SK-N-SH treated with all-trans-retinoic acid at 6 μM for 48 hours (cell line): ENCODE measurements at regions not wholly inside any gene's neighbourhood (a gene's known extent, or its start where the extent isn't known, plus 50 kb on each side); places are given as distances from the start of the nearest gene placed in this dataset.
A peak's percentile ranks its signal among the peaks of the same experiment; 100 is the strongest.

Source experiments
- ATAC-seq: fragments of 200-7000 bp; cut with Tn5 transposase; 3 replicates; pipeline ENCODE4 v1.9.1; 2020; ENCODE audit warnings: mild to moderate bottlenecking, moderate library complexity
- ARNTL ChIP-seq: fragments of 450-650 bp; formaldehyde crosslinking; IDR thresholded peaks from 2 replicates; pipeline ENCODE4 v1.5.0; 2020; ENCODE audit warnings: low read depth, mild to moderate bottlenecking, moderate library complexity, borderline replicate concordance
- BACH2 ChIP-seq: fragments of 250-450 bp; sonication (Bioruptor Pico); IDR thresholded peaks from 2 replicates; pipeline ENCODE4 v1.9.0; 2021; ENCODE audit warnings: mild to moderate bottlenecking, borderline replicate concordance
- CSDC2 ChIP-seq: fragments of 250-450 bp; sonication (Bioruptor Pico); IDR thresholded peaks from 2 replicates; pipeline ENCODE4 v1.5.0; 2020; ENCODE audit warnings: mild to moderate bottlenecking, moderate library complexity
- ESRRG ChIP-seq: fragments of 250-450 bp; sonication (Bioruptor Pico); IDR thresholded peaks from 2 replicates; pipeline ENCODE4 v1.6.1; 2021; ENCODE audit warnings: mild to moderate bottlenecking
- GLIS3 ChIP-seq: fragments of 250-450 bp; sonication (Bioruptor Pico); IDR thresholded peaks from 2 replicates; pipeline ENCODE4 v1.5.0; 2020; ENCODE audit warnings: mild to moderate bottlenecking, moderate library complexity
- ISL1 ChIP-seq: fragments of 250-450 bp; sonication (Bioruptor Pico); IDR thresholded peaks from 2 replicates; pipeline ENCODE4 v2.1.2; 2022; ENCODE audit warnings: mild to moderate bottlenecking, moderate library complexity
- OSR1 ChIP-seq: fragments of 250-450 bp; sonication (Bioruptor Pico); IDR thresholded peaks from 2 replicates; pipeline ENCODE4 v1.8.0; 2022; ENCODE audit warnings: moderate library complexity, mild to moderate bottlenecking, inconsistent platforms
- POU6F1 ChIP-seq: fragments of 250-450 bp; sonication (Bioruptor Pico); IDR thresholded peaks from 2 replicates; pipeline ENCODE4 v1.8.0; 2021; ENCODE audit warnings: low read depth, mild to moderate bottlenecking, moderate library complexity, borderline replicate concordance
- RARB ChIP-seq: fragments of 250-450 bp; sonication (Bioruptor Pico); IDR thresholded peaks from 2 replicates; pipeline ENCODE4 v1.8.0; 2021; ENCODE audit warnings: mild to moderate bottlenecking, moderate library complexity
- SNAI2 ChIP-seq: fragments of 250-450 bp; sonication (Bioruptor Pico); IDR thresholded peaks from 2 replicates; pipeline ENCODE4 v1.5.0; 2020; ENCODE audit warnings: mild to moderate bottlenecking, moderate library complexity
- TCF4 ChIP-seq: fragments of 250-450 bp; sonication (Bioruptor Pico); IDR thresholded peaks from 2 replicates; pipeline ENCODE4 v1.8.0; 2021; ENCODE audit warnings: mild to moderate bottlenecking, moderate library complexity, borderline replicate concordance
- TOX ChIP-seq: fragments of 250-450 bp; sonication (Bioruptor Pico); IDR thresholded peaks from 2 replicates; pipeline ENCODE4 v1.8.0; 2021; ENCODE audit warnings: mild to moderate bottlenecking, moderate library complexity, borderline replicate concordance
- ZFP3 ChIP-seq: fragments of 250-450 bp; sonication (Bioruptor Pico); IDR thresholded peaks from 2 replicates; pipeline ENCODE4 v1.5.0; 2020; ENCODE audit warnings: mild to moderate bottlenecking, moderate library complexity
- ZFP30 ChIP-seq: fragments of 450-650 bp; formaldehyde crosslinking; IDR thresholded peaks from 2 replicates; pipeline ENCODE4 v1.5.0; 2022; ENCODE audit warnings: mild to moderate bottlenecking, moderate library complexity
- ZNF565 ChIP-seq: fragments of 450-650 bp; formaldehyde crosslinking; conservative IDR thresholded peaks from 2 replicates; pipeline ENCODE4 v1.5.0; 2020; ENCODE audit warnings: low read depth, mild to moderate bottlenecking, moderate library complexity
- ZNF70 ChIP-seq: fragments of 450-650 bp; formaldehyde crosslinking; IDR thresholded peaks from 2 replicates; pipeline ENCODE4 v1.5.0; 2020; ENCODE audit warnings: mild to moderate bottlenecking, moderate library complexity
- ZNF8 ChIP-seq: fragments of 450-650 bp; formaldehyde crosslinking; IDR thresholded peaks from 2 replicates; pipeline ENCODE4 v1.5.0; 2020; ENCODE audit warnings: mild to moderate bottlenecking, moderate library complexity
- TF ChIP-seq, protein P1 (sequence below): fragments of 250-450 bp; sonication (Bioruptor Pico); IDR thresholded peaks from 2 replicates; pipeline ENCODE4 v1.8.0; 2020; ENCODE audit warnings: mild to moderate bottlenecking, moderate library complexity, borderline replicate concordance
- TF ChIP-seq, protein P2 (sequence below): fragments of 250-450 bp; sonication (Bioruptor Pico); IDR thresholded peaks from 2 replicates; pipeline ENCODE4 v1.5.1; 2020; ENCODE audit warnings: low read depth, mild to moderate bottlenecking, moderate library complexity
- TF ChIP-seq, protein P3 (sequence below): fragments of 250-450 bp; sonication (Bioruptor Pico); IDR thresholded peaks from 2 replicates; pipeline ENCODE4 v1.5.1; 2021; ENCODE audit warnings: mild to moderate bottlenecking, moderate library complexity
- TF ChIP-seq, protein P4 (sequence below): fragments of 250-450 bp; sonication (Bioruptor Pico); IDR thresholded peaks from 2 replicates; pipeline ENCODE4 v1.5.0; 2020; ENCODE audit warnings: mild to moderate bottlenecking, moderate library complexity

GRCh38 chr2:23312996-23313606 is 71.9 kb upstream of the KLHL29 start:
- TF ChIP-seq OSR1 (CRISPR knock-in tag): no peak
- no peak for TF ChIP-seq ZNF70
- TF ChIP-seq TOX (CRISPR knock-in tag): no peak
- TF ChIP-seq, protein P1, sequence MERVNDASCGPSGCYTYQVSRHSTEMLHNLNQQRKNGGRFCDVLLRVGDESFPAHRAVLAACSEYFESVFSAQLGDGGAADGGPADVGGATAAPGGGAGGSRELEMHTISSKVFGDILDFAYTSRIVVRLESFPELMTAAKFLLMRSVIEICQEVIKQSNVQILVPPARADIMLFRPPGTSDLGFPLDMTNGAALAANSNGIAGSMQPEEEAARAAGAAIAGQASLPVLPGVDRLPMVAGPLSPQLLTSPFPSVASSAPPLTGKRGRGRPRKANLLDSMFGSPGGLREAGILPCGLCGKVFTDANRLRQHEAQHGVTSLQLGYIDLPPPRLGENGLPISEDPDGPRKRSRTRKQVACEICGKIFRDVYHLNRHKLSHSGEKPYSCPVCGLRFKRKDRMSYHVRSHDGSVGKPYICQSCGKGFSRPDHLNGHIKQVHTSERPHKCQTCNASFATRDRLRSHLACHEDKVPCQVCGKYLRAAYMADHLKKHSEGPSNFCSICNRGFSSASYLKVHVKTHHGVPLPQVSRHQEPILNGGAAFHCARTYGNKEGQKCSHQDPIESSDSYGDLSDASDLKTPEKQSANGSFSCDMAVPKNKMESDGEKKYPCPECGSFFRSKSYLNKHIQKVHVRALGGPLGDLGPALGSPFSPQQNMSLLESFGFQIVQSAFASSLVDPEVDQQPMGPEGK (CRISPR knock-in tag): no peak
- TF ChIP-seq SNAI2: no peak
- no peak for TF ChIP-seq BACH2 (CRISPR knock-in tag)
- TF ChIP-seq RARB (CRISPR knock-in tag): no peak
- no peak for TF ChIP-seq CSDC2 (CRISPR knock-in tag)
- no peak for TF ChIP-seq POU6F1
- TF ChIP-seq ZNF565: no peak
- no peak for TF ChIP-seq GLIS3 (CRISPR knock-in tag)
- TF ChIP-seq ESRRG: no peak
- TF ChIP-seq, protein P2, sequence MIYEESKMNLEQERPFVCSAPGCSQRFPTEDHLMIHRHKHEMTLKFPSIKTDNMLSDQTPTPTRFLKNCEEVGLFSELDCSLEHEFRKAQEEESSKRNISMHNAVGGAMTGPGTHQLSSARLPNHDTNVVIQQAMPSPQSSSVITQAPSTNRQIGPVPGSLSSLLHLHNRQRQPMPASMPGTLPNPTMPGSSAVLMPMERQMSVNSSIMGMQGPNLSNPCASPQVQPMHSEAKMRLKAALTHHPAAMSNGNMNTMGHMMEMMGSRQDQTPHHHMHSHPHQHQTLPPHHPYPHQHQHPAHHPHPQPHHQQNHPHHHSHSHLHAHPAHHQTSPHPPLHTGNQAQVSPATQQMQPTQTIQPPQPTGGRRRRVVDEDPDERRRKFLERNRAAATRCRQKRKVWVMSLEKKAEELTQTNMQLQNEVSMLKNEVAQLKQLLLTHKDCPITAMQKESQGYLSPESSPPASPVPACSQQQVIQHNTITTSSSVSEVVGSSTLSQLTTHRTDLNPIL: no peak
- TF ChIP-seq, protein P3, sequence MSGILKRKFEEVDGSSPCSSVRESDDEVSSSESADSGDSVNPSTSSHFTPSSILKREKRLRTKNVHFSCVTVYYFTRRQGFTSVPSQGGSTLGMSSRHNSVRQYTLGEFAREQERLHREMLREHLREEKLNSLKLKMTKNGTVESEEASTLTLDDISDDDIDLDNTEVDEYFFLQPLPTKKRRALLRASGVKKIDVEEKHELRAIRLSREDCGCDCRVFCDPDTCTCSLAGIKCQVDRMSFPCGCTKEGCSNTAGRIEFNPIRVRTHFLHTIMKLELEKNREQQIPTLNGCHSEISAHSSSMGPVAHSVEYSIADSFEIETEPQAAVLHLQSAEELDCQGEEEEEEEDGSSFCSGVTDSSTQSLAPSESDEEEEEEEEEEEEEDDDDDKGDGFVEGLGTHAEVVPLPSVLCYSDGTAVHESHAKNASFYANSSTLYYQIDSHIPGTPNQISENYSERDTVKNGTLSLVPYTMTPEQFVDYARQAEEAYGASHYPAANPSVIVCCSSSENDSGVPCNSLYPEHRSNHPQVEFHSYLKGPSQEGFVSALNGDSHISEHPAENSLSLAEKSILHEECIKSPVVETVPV (CRISPR knock-in tag): no peak
- TF ChIP-seq ZFP3 (CRISPR knock-in tag): no peak
- TF ChIP-seq, protein P4, sequence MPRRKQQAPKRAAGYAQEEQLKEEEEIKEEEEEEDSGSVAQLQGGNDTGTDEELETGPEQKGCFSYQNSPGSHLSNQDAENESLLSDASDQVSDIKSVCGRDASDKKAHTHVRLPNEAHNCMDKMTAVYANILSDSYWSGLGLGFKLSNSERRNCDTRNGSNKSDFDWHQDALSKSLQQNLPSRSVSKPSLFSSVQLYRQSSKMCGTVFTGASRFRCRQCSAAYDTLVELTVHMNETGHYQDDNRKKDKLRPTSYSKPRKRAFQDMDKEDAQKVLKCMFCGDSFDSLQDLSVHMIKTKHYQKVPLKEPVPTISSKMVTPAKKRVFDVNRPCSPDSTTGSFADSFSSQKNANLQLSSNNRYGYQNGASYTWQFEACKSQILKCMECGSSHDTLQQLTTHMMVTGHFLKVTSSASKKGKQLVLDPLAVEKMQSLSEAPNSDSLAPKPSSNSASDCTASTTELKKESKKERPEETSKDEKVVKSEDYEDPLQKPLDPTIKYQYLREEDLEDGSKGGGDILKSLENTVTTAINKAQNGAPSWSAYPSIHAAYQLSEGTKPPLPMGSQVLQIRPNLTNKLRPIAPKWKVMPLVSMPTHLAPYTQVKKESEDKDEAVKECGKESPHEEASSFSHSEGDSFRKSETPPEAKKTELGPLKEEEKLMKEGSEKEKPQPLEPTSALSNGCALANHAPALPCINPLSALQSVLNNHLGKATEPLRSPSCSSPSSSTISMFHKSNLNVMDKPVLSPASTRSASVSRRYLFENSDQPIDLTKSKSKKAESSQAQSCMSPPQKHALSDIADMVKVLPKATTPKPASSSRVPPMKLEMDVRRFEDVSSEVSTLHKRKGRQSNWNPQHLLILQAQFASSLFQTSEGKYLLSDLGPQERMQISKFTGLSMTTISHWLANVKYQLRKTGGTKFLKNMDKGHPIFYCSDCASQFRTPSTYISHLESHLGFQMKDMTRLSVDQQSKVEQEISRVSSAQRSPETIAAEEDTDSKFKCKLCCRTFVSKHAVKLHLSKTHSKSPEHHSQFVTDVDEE (CRISPR knock-in tag): no peak
- TF ChIP-seq ZNF8 (CRISPR knock-in tag): no peak
- TF ChIP-seq TCF4 (CRISPR knock-in tag): no peak
- no peak for TF ChIP-seq ZFP30 (CRISPR knock-in tag)
- TF ChIP-seq ISL1: no peak
- peak; percentile 68 for ATAC-seq

GRCh38 chr2:23314687-23315086 is 70.3 kb upstream of the KLHL29 start:
- no peak for ATAC-seq
- TF ChIP-seq ZNF8 (CRISPR knock-in tag): no peak
- no peak for TF ChIP-seq SNAI2
- no peak for TF ChIP-seq ZNF70
- TF ChIP-seq OSR1 (CRISPR knock-in tag): no peak
- no peak for TF ChIP-seq TOX (CRISPR knock-in tag)
- TF ChIP-seq ZNF565: no peak
- TF ChIP-seq ZFP30 (CRISPR knock-in tag): no peak
- TF ChIP-seq GLIS3 (CRISPR knock-in tag): no peak
- no peak for TF ChIP-seq ARNTL (CRISPR knock-in tag)
- TF ChIP-seq ESRRG: no peak
- TF ChIP-seq POU6F1: no peak
- no peak for TF ChIP-seq RARB (CRISPR knock-in tag)
- TF ChIP-seq, protein P2: no peak
- TF ChIP-seq, protein P4 (CRISPR knock-in tag): no peak
- TF ChIP-seq, all 23 proteins: peak for 0
